ENCODE measurements at regions not wholly inside any gene's neighbourhood (a gene's known extent, or its start where the extent isn't known, plus 50 kb on each side); places are given as distances from the start of the nearest gene placed in this dataset.

DNA sequence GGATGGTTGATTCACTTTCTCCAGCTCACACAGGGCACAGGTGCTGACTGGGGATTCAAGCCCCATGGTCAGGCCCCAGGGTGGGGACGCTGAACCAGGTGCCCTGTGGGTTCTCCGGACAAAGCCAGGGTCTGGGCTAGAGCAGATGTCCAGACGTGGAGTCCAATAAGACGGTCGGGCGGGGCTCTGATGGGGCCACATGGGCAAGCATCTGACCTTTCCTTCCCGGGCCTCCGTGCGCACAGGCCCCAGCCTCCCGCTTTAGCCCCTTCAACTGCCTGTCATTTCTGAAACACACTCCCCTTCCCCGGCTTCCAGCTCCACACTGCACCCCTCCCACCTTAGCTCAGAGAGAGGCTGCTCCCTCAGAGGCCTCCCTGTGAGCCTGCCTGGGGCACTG, 153.0 kb upstream of the PPP2R2D start:
- intact Hi-C loops (cut with micrococcal nuclease) = no loop called here
- H3K4me1 Mint-ChIP-seq = peaks cover 11% of the 10 kb centered on the region
- WGBS (ENCODE audit: insufficient coverage) = 93% methylated on average over 11 of the region's 11 CpGs
- Histone ChIP-seq H4K20me1 (ENCODE audit: insufficient read depth, low read length) (no peaks in the 10 kb centered on the region), H2AFZ (ENCODE audit: insufficient read depth, low read depth, low read length, poor library complexity, severe bottlenecking) (no peak overlapping the region), H3K36me3 (replicated peaks in 1 of 2; ENCODE audit: control insufficient read depth in 1 of 2, insufficient read depth in 2 of 2, low read length in 2 of 2) (no peaks in the 10 kb centered on the region), H3K27ac (ENCODE audit: low read depth in 1 of 2, low read length in 2 of 2) (no peak overlapping the region), H3K9ac (ENCODE audit: insufficient read depth, low read length, poor library complexity, severe bottlenecking) (no peak overlapping the region), H3K9me3 (replicated peaks in 1 of 2; ENCODE audit: control insufficient read depth in 1 of 2, insufficient read depth in 1 of 2, low read length in 2 of 2) (no peaks in the 10 kb centered on the region), H3K4me1 (ENCODE audit: control insufficient read depth in 1 of 2, insufficient read depth in 2 of 2, low read length in 2 of 2) (no peaks in the 10 kb centered on the region), H3K79me2 (ENCODE audit: insufficient read depth, low read length) (no peaks in the 10 kb centered on the region), H3K4me2 (replicated peaks; ENCODE audit: extremely low read depth, low read length, poor library complexity, severe bottlenecking) (no peak overlapping the region), H3K4me3 (replicated peaks in 1 of 3; ENCODE audit: low read depth in 2 of 3, low read length in 3 of 3) (no peak overlapping the region), H3K27me3 (ENCODE audit: control insufficient read depth in 2 of 2, insufficient read depth in 2 of 2, low read length in 2 of 2) (no peaks in the 10 kb centered on the region)
- H3K9me3 Mint-ChIP-seq = no peaks in the 10 kb centered on the region
- no peaks in the 10 kb centered on the region for H3K36me3 Mint-ChIP-seq
- H3K27ac Mint-ChIP-seq = no peak overlapping the region
- peaks cover 8 to 14% (median 13%) of the 10 kb centered on the region in 3 donors for H3K27me3 Mint-ChIP-seq (ENCODE audit: low read depth in 3 of 3)
- TF ChIP-seq, protein P1, sequence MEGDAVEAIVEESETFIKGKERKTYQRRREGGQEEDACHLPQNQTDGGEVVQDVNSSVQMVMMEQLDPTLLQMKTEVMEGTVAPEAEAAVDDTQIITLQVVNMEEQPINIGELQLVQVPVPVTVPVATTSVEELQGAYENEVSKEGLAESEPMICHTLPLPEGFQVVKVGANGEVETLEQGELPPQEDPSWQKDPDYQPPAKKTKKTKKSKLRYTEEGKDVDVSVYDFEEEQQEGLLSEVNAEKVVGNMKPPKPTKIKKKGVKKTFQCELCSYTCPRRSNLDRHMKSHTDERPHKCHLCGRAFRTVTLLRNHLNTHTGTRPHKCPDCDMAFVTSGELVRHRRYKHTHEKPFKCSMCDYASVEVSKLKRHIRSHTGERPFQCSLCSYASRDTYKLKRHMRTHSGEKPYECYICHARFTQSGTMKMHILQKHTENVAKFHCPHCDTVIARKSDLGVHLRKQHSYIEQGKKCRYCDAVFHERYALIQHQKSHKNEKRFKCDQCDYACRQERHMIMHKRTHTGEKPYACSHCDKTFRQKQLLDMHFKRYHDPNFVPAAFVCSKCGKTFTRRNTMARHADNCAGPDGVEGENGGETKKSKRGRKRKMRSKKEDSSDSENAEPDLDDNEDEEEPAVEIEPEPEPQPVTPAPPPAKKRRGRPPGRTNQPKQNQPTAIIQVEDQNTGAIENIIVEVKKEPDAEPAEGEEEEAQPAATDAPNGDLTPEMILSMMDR (IDR thresholded peaks at IDR 0.05) = no peak
- DNase-seq = no peak
- H3K4me3 Mint-ChIP-seq = no peak overlapping the region

GRCh38 chr10:131748191-131748590, 152.6 kb upstream of the PPP2R2D start:
- peaks cover 8 to 14% (median 13%) of the 10 kb centered on the region in 3 donors for H3K27me3 Mint-ChIP-seq (ENCODE audit: low read depth in 3 of 3)
- H3K27me3 ChIP-seq (ENCODE audit: control insufficient read depth in 2 of 2, insufficient read depth in 2 of 2, low read length in 2 of 2) = no peaks in the 10 kb centered on the region

More at GRCh38 chr10:131748191-131748590, 152.6 kb upstream of the PPP2R2D start:
- no peak overlapping the region for H3K27ac ChIP-seq (ENCODE audit: low read depth in 1 of 2, low read length in 2 of 2)
- Mint-ChIP-seq H3K36me3 (no peaks in the 10 kb centered on the region), H3K9me3 (no peaks in the 10 kb centered on the region), H3K4me3 (no peak overlapping the region), H3K27ac (no peak overlapping the region), H3K4me1 (peaks cover 10% of the 10 kb centered on the region)
- TF ChIP-seq, protein P1 (IDR thresholded peaks at IDR 0.05) = no peak
- DNase-seq = no peak
- intact Hi-C loops (cut with micrococcal nuclease) = no loop called here
- no peaks in the 10 kb centered on the region for H3K36me3 ChIP-seq (replicated peaks in 1 of 2; ENCODE audit: control insufficient read depth in 1 of 2, insufficient read depth in 2 of 2, low read length in 2 of 2)
- H3K4me1 ChIP-seq (ENCODE audit: control insufficient read depth in 1 of 2, insufficient read depth in 2 of 2, low read length in 2 of 2) = no peaks in the 10 kb centered on the region
- H2AFZ ChIP-seq (ENCODE audit: insufficient read depth, low read depth, low read length, poor library complexity, severe bottlenecking) = no peak overlapping the region
- H3K9ac ChIP-seq (ENCODE audit: insufficient read depth, low read length, poor library complexity, severe bottlenecking) = no peak overlapping the region
- no peaks in the 10 kb centered on the region for H3K9me3 ChIP-seq (replicated peaks in 1 of 2; ENCODE audit: control insufficient read depth in 1 of 2, insufficient read depth in 1 of 2, low read length in 2 of 2)
- WGBS (ENCODE audit: insufficient coverage) = 94% methylated on average over 9 of the region's 9 CpGs
- H3K79me2 ChIP-seq (ENCODE audit: insufficient read depth, low read length) = no peaks in the 10 kb centered on the region
- H4K20me1 ChIP-seq (ENCODE audit: insufficient read depth, low read length) = no peaks in the 10 kb centered on the region
- no peak overlapping the region for H3K4me3 ChIP-seq (replicated peaks in 1 of 3; ENCODE audit: low read depth in 2 of 3, low read length in 3 of 3)
- no peak overlapping the region for H3K4me2 ChIP-seq (replicated peaks; ENCODE audit: extremely low read depth, low read length, poor library complexity, severe bottlenecking)

Measured in CD14-positive monocyte (primary cell).